Spleen (tissue), 7 donors: ENCODE measurements at regions not wholly inside any gene's neighbourhood (a gene's known extent, or its start where the extent isn't known, plus 50 kb on each side); places are given as distances from the start of the nearest gene placed in this dataset.

ENCODE experiments used
- CTCF ChIP-seq, 11 experiments: fragments of 200-600 bp in 7 of 11; fragments of 450-650 bp in 4 of 11; sonication (generic) in 4 of 11; IDR thresholded peaks in 8 of 11; conservative IDR thresholded peaks in 3 of 11; 1 replicate in 7 of 11; 2 replicates in 4 of 11; pipeline versions ENCODE4 v1.4.0 to v1.8.0; 2016 to 2021; ENCODE audit warnings: antibody characterized with exemption in 11 of 11, inconsistent platforms in 4 of 11, mild to moderate bottlenecking in 1 of 11
- POLR2A ChIP-seq, 3 donors: fragments of 450-650 bp; IDR thresholded peaks; one replicate each; pipeline ENCODE4 v1.5.1; 2017; ENCODE audit warnings: antibody characterized with exemption in 3 of 3, mild to moderate bottlenecking in 1 of 3
- POLR2AphosphoS5 ChIP-seq, 3 donors: sonication (generic); formaldehyde crosslinking; IDR thresholded peaks; one replicate each; pipeline ENCODE4 v1.5.1; 2017; ENCODE audit warnings: antibody characterized with exemption in 3 of 3
- donor health status: DM: no; HTN: no; CAD: no; lungs with moderate emphysema.
- donor health status: DM: no; HTN: no; CAD: no.
- donor health status: DM: no; HTN: no; CAD: no.

GRCh38 chr6:53727748-53728147, 62.2 kb upstream of the KLHL31 start:
- TF ChIP-seq CTCF (IDR thresholded peaks at IDR 0.05 in 8 of 11, conservative IDR thresholded peaks at IDR 0.05 in 3 of 11) (no peak), POLR2AphosphoS5 (IDR thresholded peaks at IDR 0.05) (no peak), POLR2A (IDR thresholded peaks at IDR 0.05) (no peak)
